B cell (primary cell): ENCODE measurements at regions not wholly inside any gene's neighbourhood (a gene's known extent, or its start where the extent isn't known, plus 50 kb on each side); places are given as distances from the start of the nearest gene placed in this dataset.

Source experiments
- ATAC-seq: fragments of 200-7000 bp; cut with Tn5 transposase; one replicate; pipeline ENCODE4 v1.10.0; 2021; ENCODE audit warnings: low read depth, mild to moderate bottlenecking, moderate number of reproducible peaks, moderate library complexity
- CTCF ChIA-PET: fragments of 350-600 bp; sonication (Branson Sonifier 250); formaldehyde crosslinking; loops from one replicate; lab custom pipeline; 2021; ENCODE audit warnings: antibody characterized with exemption, inconsistent platforms; lab: Charles Lee
- POLR2A ChIA-PET: fragments of 350-600 bp; sonication (Branson Sonifier 250); formaldehyde crosslinking; loops from one replicate; lab custom pipeline; 2021; ENCODE audit warnings: antibody characterized with exemption; lab: Charles Lee
- DNase-seq: peaks from one replicate; pipeline ENCODE4 v3.0.0; 2013
- H2AFZ ChIP-seq: 2 replicates; pipeline ENCODE4 v1.6.1; 2012; ENCODE audit warnings: mild to moderate bottlenecking, low read depth, low read length; ENCODE audit not compliant: insufficient read depth, poor library complexity, severe bottlenecking
- H3K27ac ChIP-seq, 2 donors: 1 replicate in 1 of 2; 2 replicates in 1 of 2; pipeline ENCODE4 v1.5.1; 2012 to 2013; ENCODE audit warnings: low read length in 2 of 2, mild to moderate bottlenecking in 2 of 2, moderate library complexity in 1 of 2
- H3K27me3 ChIP-seq, 4 experiments: fragments of 200-600 bp in 1 of 4; sonication (generic) in 1 of 4; replicated peaks in 1 of 4; 1 replicate in 2 of 4; 2 replicates in 2 of 4; pipeline versions ENCODE4 v1.6.1 to v1.7.0; 2013 to 2016; ENCODE audit warnings: low read length in 3 of 4, mild to moderate bottlenecking in 2 of 4, mixed read lengths in 1 of 4, moderate library complexity in 1 of 4; ENCODE audit not compliant: insufficient read depth in 4 of 4, control insufficient read depth in 3 of 4; ENCODE audit errors: control extremely low read depth in 1 of 4
- H3K36me3 ChIP-seq, 2 experiments: replicated peaks in 1 of 2; 1 replicate in 1 of 2; 2 replicates in 1 of 2; pipeline versions ENCODE4 v1.6.1 to v1.7.1; 2013; ENCODE audit warnings: low read length in 1 of 2; ENCODE audit not compliant: insufficient read depth in 2 of 2, control insufficient read depth in 1 of 2; ENCODE audit errors: control extremely low read depth in 1 of 2, extremely low read depth in 1 of 2
- H3K4me1 ChIP-seq, 2 donors: fragments of 200-600 bp in 1 of 2; sonication (generic) in 1 of 2; 1 replicate in 1 of 2; 2 replicates in 1 of 2; pipeline versions ENCODE4 v1.5.1 to v1.6.1; 2013 to 2017; ENCODE audit warnings: low read length in 2 of 2; ENCODE audit not compliant: control insufficient read depth in 2 of 2, insufficient read depth in 2 of 2
- H3K4me2 ChIP-seq: replicated peaks from 2 replicates; pipeline ENCODE3; 2012; ENCODE audit warnings: mild to moderate bottlenecking, low read depth, low read length; ENCODE audit not compliant: poor library complexity, severe bottlenecking
- H3K4me3 ChIP-seq, 5 experiments: fragments of 200-600 bp in 1 of 5; sonication (generic) in 1 of 5; 1 replicate in 3 of 5; 2 replicates in 2 of 5; pipeline versions ENCODE4 v1.5.1 to v1.7.0; 2011 to 2016; ENCODE audit warnings: low read length in 4 of 5, mild to moderate bottlenecking in 4 of 5, low read depth in 2 of 5, control low read depth in 1 of 5, moderate library complexity in 1 of 5; ENCODE audit not compliant: insufficient read depth in 1 of 5; ENCODE audit errors: control extremely low read depth in 1 of 5, extremely low read depth in 1 of 5
- H3K79me2 ChIP-seq: fragments of 200-600 bp; sonication (generic); one replicate; pipeline ENCODE4 v1.6.0; 2016; ENCODE audit warnings: low read length; ENCODE audit not compliant: control insufficient read depth, insufficient read depth
- H3K9ac ChIP-seq: fragments of 200-600 bp; sonication (generic); 2 replicates; pipeline ENCODE4 v1.6.1; 2017; ENCODE audit warnings: mild to moderate bottlenecking, low read length, moderate library complexity
- H3K9me3 ChIP-seq, 3 donors: one replicate each; pipeline versions ENCODE4 v1.6.1 to v1.7.1; 2013; ENCODE audit warnings: low read length in 2 of 3; ENCODE audit not compliant: control insufficient read depth in 2 of 3, insufficient read depth in 1 of 3; ENCODE audit errors: control extremely low read depth in 1 of 3
- H4K20me1 ChIP-seq: 2 replicates; pipeline ENCODE4 v1.6.0; 2012; ENCODE audit warnings: mild to moderate bottlenecking, low read length; ENCODE audit not compliant: insufficient read depth, control insufficient read depth, poor library complexity, severe bottlenecking
- H3K27ac Mint-ChIP-seq: one replicate; pipeline ENCODE4 v1.8.0; 2021; ENCODE audit warnings: mixed read lengths
- H3K27me3 Mint-ChIP-seq: one replicate; pipeline ENCODE4 v1.8.0; 2021; ENCODE audit warnings: mixed read lengths
- H3K4me1 Mint-ChIP-seq: one replicate; pipeline ENCODE4 v1.8.0; 2021; ENCODE audit warnings: mixed read lengths
- H3K4me3 Mint-ChIP-seq: one replicate; pipeline ENCODE4 v1.8.0; 2021; ENCODE audit warnings: mixed read lengths
- H3K9me3 Mint-ChIP-seq: one replicate; pipeline ENCODE4 v1.8.0; 2022; ENCODE audit warnings: mixed read lengths; ENCODE audit not compliant: insufficient read depth
- EZH2 ChIP-seq: IDR thresholded peaks from 2 replicates; pipeline ENCODE4 v1.6.1; 2012; ENCODE audit warnings: borderline replicate concordance, low read depth, mild to moderate bottlenecking, moderate library complexity, low read length; ENCODE audit not compliant: insufficient read depth, poor library complexity, severe bottlenecking
- intact Hi-C: fragments of 100-400 bp; cut with micrococcal nuclease; formaldehyde crosslinking; loops from one replicate; pipeline ENCODE4 v1.10.0; 2022
- TF ChIP-seq, protein P1 (sequence below): fragments of 200-600 bp; IDR thresholded peaks from one replicate; pipeline ENCODE4 v1.8.0; 2022; ENCODE audit warnings: antibody characterized with exemption, mild to moderate bottlenecking

DNA sequence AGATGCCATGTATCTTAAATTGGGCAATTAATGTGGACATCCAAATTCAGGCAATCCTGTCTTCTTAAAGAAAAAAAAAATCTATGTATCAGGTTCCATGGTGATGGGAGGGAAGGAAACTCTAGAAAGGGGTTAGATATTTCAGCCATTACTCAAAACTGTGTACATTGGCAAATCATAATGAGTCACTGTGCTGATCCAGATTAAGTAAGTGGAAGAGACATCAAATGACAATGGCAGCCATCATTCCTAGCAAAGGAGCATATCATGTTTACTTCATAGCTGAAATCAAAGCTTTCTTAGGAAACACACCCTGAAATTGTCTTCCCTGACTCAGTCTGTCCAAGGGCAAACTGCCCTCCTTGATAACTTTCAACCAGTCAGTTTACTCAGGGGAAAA, 713.3 kb upstream of the GBE1 start:
- Histone ChIP-seq H3K4me2 (no peak overlapping the region), H2AFZ (no peak overlapping the region), H3K27ac (no peak overlapping the region), H4K20me1 (no peaks in the 10 kb centered on the region), H3K36me3 (no peaks in the 10 kb centered on the region), H3K9ac (no peak overlapping the region), H3K79me2 (no peaks in the 10 kb centered on the region), H3K4me1 (no peaks in the 10 kb centered on the region), H3K27me3 (no peaks in the 10 kb centered on the region), H3K9me3 (no peaks in the 10 kb centered on the region), H3K4me3 (no peak overlapping the region)
- intact Hi-C loops: no loop called here
- Mint-ChIP-seq H3K27ac (no peak overlapping the region), H3K9me3 (no peaks in the 10 kb centered on the region), H3K27me3 (no peaks in the 10 kb centered on the region), H3K4me1 (no peaks in the 10 kb centered on the region), H3K4me3 (no peak overlapping the region)
- CTCF ChIA-PET: no interaction called here
- no peak for DNase-seq
- POLR2A ChIA-PET: no interaction called here
- ATAC-seq: no peak
- TF ChIP-seq, protein P1, sequence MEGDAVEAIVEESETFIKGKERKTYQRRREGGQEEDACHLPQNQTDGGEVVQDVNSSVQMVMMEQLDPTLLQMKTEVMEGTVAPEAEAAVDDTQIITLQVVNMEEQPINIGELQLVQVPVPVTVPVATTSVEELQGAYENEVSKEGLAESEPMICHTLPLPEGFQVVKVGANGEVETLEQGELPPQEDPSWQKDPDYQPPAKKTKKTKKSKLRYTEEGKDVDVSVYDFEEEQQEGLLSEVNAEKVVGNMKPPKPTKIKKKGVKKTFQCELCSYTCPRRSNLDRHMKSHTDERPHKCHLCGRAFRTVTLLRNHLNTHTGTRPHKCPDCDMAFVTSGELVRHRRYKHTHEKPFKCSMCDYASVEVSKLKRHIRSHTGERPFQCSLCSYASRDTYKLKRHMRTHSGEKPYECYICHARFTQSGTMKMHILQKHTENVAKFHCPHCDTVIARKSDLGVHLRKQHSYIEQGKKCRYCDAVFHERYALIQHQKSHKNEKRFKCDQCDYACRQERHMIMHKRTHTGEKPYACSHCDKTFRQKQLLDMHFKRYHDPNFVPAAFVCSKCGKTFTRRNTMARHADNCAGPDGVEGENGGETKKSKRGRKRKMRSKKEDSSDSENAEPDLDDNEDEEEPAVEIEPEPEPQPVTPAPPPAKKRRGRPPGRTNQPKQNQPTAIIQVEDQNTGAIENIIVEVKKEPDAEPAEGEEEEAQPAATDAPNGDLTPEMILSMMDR: no peak
- TF ChIP-seq EZH2: no peak

GRCh38 chr3:82473864-82474541, 712.6 kb upstream of the GBE1 start:
- Histone ChIP-seq H2AFZ (no peak overlapping the region), H3K4me1 (no peaks in the 10 kb centered on the region), H3K9me3 (no peaks in the 10 kb centered on the region), H3K9ac (no peak overlapping the region), H4K20me1 (no peaks in the 10 kb centered on the region), H3K4me2 (no peak overlapping the region), H3K27me3 (no peaks in the 10 kb centered on the region), H3K27ac (no peak overlapping the region), H3K4me3 (no peak overlapping the region), H3K36me3 (no peaks in the 10 kb centered on the region), H3K79me2 (no peaks in the 10 kb centered on the region)
- Mint-ChIP-seq H3K4me3 (no peak overlapping the region), H3K4me1 (no peaks in the 10 kb centered on the region), H3K9me3 (no peaks in the 10 kb centered on the region), H3K27me3 (no peaks in the 10 kb centered on the region), H3K27ac (no peak overlapping the region)
- ATAC-seq (no peak), DNase-seq (no peak)
- intact Hi-C loops: no loop called here
- ChIA-PET POLR2A (no interaction called here), CTCF (no interaction called here)
- no peak for TF ChIP-seq EZH2
